ENCODE measurements at regions not wholly inside any gene's neighbourhood (a gene's known extent, or its start where the extent isn't known, plus 50 kb on each side); places are given as distances from the start of the nearest gene placed in this dataset.

- 73% methylated on average over 7 of the region's 7 CpGs for WGBS (ENCODE audit: low lambda C conversion rate, missing lambda C conversion rate)
- Histone ChIP-seq H3K4me1 (ENCODE audit: insufficient read depth) (peaks cover 16% of the 10 kb centered on the region), H3K36me3 (replicated peaks; ENCODE audit: insufficient read depth, low read depth) (no peaks in the 10 kb centered on the region), H4K20me1 (ENCODE audit: insufficient read depth, poor library complexity, severe bottlenecking) (peaks cover 100% of the 10 kb centered on the region), H3K4me3 (no peak overlapping the region), H3K4me2 (no peak overlapping the region), H2AFZ (no peak overlapping the region), H3K9me3 (ENCODE audit: low read depth) (no peaks in the 10 kb centered on the region), H3K27ac (no peak overlapping the region), H3K79me2 (peaks cover 100% of the 10 kb centered on the region), H3K27me3 (no peaks in the 10 kb centered on the region), H3K9me2 (replicated peaks; ENCODE audit: insufficient read depth) (no peaks in the 10 kb centered on the region)
- TF ChIP-seq EZH2 (IDR thresholded peaks at IDR 0.05; ENCODE audit: borderline replicate concordance) (no peak), CTCF (IDR thresholded peaks at IDR 0.05; ENCODE audit: poor library complexity) (no peak), EZH2phosphoT487 (IDR thresholded peaks at IDR 0.05; ENCODE audit: low read depth, severe bottlenecking, unreplicated experiment) (no peak)
- DNase-seq (ENCODE audit: low spot score): no peak
These were observed 442.2 kb downstream of the SHQ1 start for GRCh38 chr3:72405943-72406566.

DNA sequence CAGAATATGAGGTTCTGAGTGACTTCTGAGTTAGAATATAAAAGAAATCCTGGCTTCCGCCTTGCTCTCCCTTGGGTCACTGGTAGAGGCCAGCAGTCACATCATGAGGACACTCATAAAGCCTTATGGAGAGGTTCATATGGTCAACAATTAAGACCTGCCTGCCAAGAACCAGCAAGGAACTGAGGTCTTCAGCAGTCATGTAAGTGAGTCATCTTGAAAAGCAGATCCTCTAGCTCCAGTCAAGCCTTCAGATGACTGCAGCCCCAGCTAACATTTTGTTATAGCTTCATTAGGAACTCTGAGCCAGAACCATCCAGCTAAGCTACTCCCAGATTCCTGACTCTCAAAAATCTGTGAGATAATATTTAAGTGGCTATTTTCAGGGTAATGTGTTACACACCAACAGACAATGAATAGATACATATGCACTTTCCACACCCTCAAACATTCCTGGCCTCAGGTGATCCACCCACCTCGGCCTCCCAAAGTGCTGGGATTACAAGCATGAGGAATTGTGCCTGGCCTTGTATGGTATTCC is 447.2 kb downstream of the SHQ1 start:
- Histone ChIP-seq H3K27ac (no peak overlapping the region), H2AFZ (no peak overlapping the region), H3K9me3 (ENCODE audit: low read depth) (no peaks in the 10 kb centered on the region), H3K79me2 (peaks cover 100% of the 10 kb centered on the region), H3K9me2 (replicated peaks; ENCODE audit: insufficient read depth) (no peaks in the 10 kb centered on the region), H3K4me3 (no peak overlapping the region), H3K27me3 (no peaks in the 10 kb centered on the region), H3K4me2 (no peak overlapping the region), H4K20me1 (ENCODE audit: insufficient read depth, poor library complexity, severe bottlenecking) (peaks cover 100% of the 10 kb centered on the region), H3K4me1 (ENCODE audit: insufficient read depth) (peaks cover 5% of the 10 kb centered on the region), H3K36me3 (replicated peaks; ENCODE audit: insufficient read depth, low read depth) (no peaks in the 10 kb centered on the region)
- DNase-seq (ENCODE audit: low spot score): no peak
- 93% methylated on average over 2 of the region's 2 CpGs for WGBS (ENCODE audit: low lambda C conversion rate, missing lambda C conversion rate)
- TF ChIP-seq CTCF (IDR thresholded peaks at IDR 0.05; ENCODE audit: poor library complexity) (no peak), EZH2 (IDR thresholded peaks at IDR 0.05; ENCODE audit: borderline replicate concordance) (no peak), EZH2phosphoT487 (IDR thresholded peaks at IDR 0.05; ENCODE audit: low read depth, severe bottlenecking, unreplicated experiment) (no peak)

DNA sequence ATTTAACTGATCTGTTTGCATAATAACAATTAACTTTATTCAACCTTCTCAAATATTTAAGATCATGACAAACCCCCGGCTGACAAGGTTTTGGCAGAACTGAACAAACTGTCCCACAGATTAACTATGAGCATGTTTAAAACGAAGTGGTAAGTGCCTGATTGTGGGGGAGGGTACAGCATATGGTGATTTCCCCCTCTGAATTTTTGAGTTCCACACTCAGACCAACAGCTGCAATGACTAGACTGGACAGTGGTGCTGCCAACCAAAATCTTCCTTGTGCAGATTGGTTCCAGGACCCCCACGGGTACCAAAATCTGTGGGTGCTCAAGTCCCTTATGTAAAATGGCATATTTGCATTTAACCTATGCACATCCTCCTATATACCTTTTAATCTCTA is 449.5 kb downstream of the SHQ1 start:
- WGBS (ENCODE audit: low lambda C conversion rate, missing lambda C conversion rate): 88% methylated on average over 3 of the region's 3 CpGs
- DNase-seq (ENCODE audit: low spot score): no peak
- Histone ChIP-seq H3K9me2 (replicated peaks; ENCODE audit: insufficient read depth) (no peaks in the 10 kb centered on the region), H3K4me1 (ENCODE audit: insufficient read depth) (no peaks in the 10 kb centered on the region), H3K36me3 (replicated peaks; ENCODE audit: insufficient read depth, low read depth) (no peaks in the 10 kb centered on the region), H2AFZ (no peak overlapping the region), H3K9me3 (ENCODE audit: low read depth) (no peaks in the 10 kb centered on the region), H4K20me1 (ENCODE audit: insufficient read depth, poor library complexity, severe bottlenecking) (peaks cover 100% of the 10 kb centered on the region), H3K27me3 (no peaks in the 10 kb centered on the region), H3K4me2 (no peak overlapping the region), H3K79me2 (peaks cover 100% of the 10 kb centered on the region), H3K27ac (no peak overlapping the region), H3K4me3 (no peak overlapping the region)
- TF ChIP-seq CTCF (IDR thresholded peaks at IDR 0.05; ENCODE audit: poor library complexity) (no peak), EZH2 (IDR thresholded peaks at IDR 0.05; ENCODE audit: borderline replicate concordance) (no peak), EZH2phosphoT487 (IDR thresholded peaks at IDR 0.05; ENCODE audit: low read depth, severe bottlenecking, unreplicated experiment) (no peak)

Measured in hepatocyte (in vitro differentiated cells).